Astrocyte of the cerebellum (primary cell): ENCODE measurements at regions not wholly inside any gene's neighbourhood (a gene's known extent, or its start where the extent isn't known, plus 50 kb on each side); places are given as distances from the start of the nearest gene placed in this dataset.
A peak's percentile ranks its signal among the peaks of the same experiment; 100 is the strongest.
"Not testable (repeated sequence)": the region's sequence is repeated elsewhere in the genome, so short reads cannot be mapped to it uniquely, and the experiment has no call there.

Experiments used
- DNase-seq: peaks from one replicate; pipeline ENCODE4 v3.0.0-alpha.2; 2011; ENCODE audit warnings: low read depth
- H3K4me3 ChIP-seq: 2 replicates; pipeline ENCODE4 v1.5.1; 2011; ENCODE audit warnings: mild to moderate bottlenecking, low read depth, low read length, moderate library complexity
- in situ Hi-C: cut with HindIII; loops from 2 replicates; pipeline ENCODE4 v1.10.0; 2017; ENCODE audit warnings: low sequenced_read_pairs
- TF ChIP-seq, protein P1 (sequence below): IDR thresholded peaks from 2 replicates; pipeline ENCODE4 v1.5.1; 2012; ENCODE audit warnings: low read length, low read depth, moderate library complexity, mild to moderate bottlenecking; ENCODE audit errors: missing control alignments

DNA sequence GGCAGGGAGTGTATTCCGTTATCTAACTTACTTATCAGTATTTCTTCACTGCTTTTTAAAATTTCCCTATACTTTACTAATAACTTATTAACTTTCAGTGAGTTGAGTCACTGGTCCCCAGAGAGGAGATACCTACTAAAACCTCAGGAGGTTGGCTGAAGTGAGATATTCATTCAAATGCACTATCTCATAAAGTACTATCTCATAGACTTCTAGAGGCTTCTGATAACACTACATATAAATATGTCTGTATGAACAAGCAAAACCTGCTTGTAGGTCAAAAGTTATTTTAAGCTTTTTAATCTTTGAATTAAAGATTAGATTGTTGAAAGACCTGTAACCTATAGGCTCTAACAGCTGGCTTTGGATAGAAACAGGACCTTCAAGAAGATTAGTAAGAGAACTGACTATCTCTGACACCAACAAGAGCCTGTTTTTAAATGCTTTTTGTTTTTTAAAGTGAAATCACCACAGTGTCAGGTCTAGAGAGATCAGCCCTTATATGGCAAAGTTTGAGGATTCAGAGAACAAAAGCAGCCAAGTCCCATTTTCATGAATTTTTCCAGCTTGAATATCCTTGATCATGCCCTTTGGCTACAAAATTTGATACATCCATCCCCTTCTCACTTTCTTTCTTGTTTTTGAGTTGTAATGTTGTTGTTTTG lies 242.2 kb downstream of the ARL4A start:
- no peak overlapping the region for H3K4me3 ChIP-seq
- TF ChIP-seq, protein P1, sequence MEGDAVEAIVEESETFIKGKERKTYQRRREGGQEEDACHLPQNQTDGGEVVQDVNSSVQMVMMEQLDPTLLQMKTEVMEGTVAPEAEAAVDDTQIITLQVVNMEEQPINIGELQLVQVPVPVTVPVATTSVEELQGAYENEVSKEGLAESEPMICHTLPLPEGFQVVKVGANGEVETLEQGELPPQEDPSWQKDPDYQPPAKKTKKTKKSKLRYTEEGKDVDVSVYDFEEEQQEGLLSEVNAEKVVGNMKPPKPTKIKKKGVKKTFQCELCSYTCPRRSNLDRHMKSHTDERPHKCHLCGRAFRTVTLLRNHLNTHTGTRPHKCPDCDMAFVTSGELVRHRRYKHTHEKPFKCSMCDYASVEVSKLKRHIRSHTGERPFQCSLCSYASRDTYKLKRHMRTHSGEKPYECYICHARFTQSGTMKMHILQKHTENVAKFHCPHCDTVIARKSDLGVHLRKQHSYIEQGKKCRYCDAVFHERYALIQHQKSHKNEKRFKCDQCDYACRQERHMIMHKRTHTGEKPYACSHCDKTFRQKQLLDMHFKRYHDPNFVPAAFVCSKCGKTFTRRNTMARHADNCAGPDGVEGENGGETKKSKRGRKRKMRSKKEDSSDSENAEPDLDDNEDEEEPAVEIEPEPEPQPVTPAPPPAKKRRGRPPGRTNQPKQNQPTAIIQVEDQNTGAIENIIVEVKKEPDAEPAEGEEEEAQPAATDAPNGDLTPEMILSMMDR = no peak
- DNase-seq = no peak
- in situ Hi-C loops = no loop called here

- no peak for DNase-seq
- TF ChIP-seq, protein P1 = no peak
- in situ Hi-C loops = no loop called here
- H3K4me3 ChIP-seq = no peak overlapping the region
These were observed 243.1 kb downstream of the ARL4A start for GRCh38 chr7:12930534-12930933.

DNA sequence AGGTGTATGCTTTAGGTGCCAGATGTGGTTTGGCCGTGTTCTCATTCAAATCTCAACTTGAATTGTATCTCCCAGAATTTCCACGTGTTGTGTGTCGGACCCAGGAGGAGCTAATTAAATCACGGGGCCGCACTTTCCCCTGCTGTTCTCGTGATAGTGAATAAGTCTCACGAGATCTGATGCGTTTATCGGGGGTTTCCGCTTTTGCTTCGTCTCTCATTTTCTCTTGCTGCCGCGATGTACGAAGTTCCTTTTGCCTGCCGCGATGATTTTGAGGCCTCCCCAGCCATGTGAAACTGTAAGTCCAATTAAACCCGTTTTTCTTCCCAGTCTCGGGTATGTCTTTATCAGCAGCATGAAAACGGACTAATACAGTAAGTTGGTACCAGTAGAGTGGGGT lies 244.0 kb downstream of the ARL4A start:
- in situ Hi-C loops = not testable (repeated sequence)

DNA sequence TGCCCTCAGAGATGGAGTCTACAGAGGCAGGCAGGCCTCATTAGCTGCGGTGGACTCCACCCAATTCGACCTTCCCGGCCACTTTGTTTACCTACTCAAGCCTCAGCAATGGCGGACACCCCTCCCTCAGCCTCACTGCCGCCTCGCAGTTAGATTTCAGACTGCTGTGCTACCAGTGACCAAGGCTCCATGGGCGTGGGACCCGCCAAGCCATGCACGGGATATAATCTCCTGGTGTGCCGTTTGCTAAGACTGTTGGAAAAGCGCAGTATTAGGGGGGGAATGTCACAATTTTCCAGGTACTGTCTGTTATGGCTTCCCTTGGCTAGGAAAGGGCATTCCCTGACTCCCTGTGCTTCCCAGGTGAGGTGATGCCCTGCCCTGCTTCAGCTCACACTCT lies 252.3 kb downstream of the ARL4A start:
- H3K4me3 ChIP-seq = no peak overlapping the region
- TF ChIP-seq, protein P1 = no peak
- no peak for DNase-seq
- in situ Hi-C loops = no loop called here

More for the DNA sequence above, 244.0 kb downstream of the ARL4A start:
- not testable (repeated sequence) for H3K4me3 ChIP-seq, DNase-seq

GRCh38 chr7:12941512-12941911 lies 254.1 kb downstream of the ARL4A start:
- DNase-seq = no peak

GRCh38 chr7:12942609-12943008 lies 255.2 kb downstream of the ARL4A start:
- H3K4me3 ChIP-seq = no peak overlapping the region
- in situ Hi-C loops = no loop called here
- DNase-seq = peak; percentile 55
- TF ChIP-seq, protein P1 = no peak

More at GRCh38 chr7:12941512-12941911, 254.1 kb downstream of the ARL4A start:
- H3K4me3 ChIP-seq = no peak overlapping the region
- TF ChIP-seq, protein P1 = no peak
- in situ Hi-C loops = no loop called here

DNA sequence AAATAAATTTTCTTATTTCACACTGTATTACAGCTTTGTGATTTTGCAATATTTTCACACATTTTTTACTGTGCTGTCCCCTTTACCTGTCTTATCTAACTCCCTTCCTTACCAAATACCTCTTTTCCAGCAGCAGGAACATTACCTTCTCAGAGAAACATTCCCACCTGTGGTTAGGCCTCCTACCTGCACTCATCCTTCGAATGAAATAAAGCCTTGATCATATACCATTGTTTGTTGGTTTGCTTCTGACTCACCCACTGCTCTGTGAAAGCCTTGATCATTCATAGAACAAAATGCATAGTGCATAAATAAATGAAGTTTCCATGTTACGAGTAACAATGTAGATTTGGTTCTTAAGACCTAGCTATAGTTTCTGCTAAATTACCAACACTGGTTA lies 256.3 kb downstream of the ARL4A start:
- in situ Hi-C loops = no loop called here
- TF ChIP-seq, protein P1 = no peak

More for the DNA sequence above, 256.3 kb downstream of the ARL4A start:
- no peak overlapping the region for H3K4me3 ChIP-seq
- no peak for DNase-seq
